Stimulated activated CD8-positive, alpha-beta memory T cell treated with anti-CD3 and anti-CD28 coated beads, Interleukin-2, amount 100 ng/mL, for 1 hour (primary cell): ENCODE measurements at regions not wholly inside any gene's neighbourhood (a gene's known extent, or its start where the extent isn't known, plus 50 kb on each side); places are given as distances from the start of the nearest gene placed in this dataset.

Experiments used
- DNase-seq, 2 donors: peaks; one replicate each; pipeline ENCODE4 v3.0.0-alpha.2; 2020; ENCODE audit warnings: low read depth in 2 of 2

DNA sequence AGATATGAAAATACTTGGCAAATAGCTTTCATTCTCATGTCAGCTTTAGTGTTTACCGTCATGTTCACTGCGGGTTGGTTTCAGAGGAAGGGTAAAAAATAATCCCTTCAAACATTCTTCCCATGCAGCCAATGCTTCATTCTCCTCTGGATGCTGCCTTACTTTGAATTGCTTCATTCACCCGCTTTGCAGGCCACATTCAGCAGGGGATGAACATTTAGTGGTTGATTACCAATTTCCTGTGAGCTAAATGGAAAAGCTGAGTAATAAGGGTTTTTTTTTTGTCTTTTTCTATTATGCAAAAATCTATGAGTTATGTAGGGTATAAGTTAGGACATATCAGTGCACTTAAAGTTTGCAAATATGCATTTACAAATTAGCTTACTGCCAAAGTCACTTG lies 96.3 kb upstream of the MEF2C start:
- no peak for DNase-seq

DNA sequence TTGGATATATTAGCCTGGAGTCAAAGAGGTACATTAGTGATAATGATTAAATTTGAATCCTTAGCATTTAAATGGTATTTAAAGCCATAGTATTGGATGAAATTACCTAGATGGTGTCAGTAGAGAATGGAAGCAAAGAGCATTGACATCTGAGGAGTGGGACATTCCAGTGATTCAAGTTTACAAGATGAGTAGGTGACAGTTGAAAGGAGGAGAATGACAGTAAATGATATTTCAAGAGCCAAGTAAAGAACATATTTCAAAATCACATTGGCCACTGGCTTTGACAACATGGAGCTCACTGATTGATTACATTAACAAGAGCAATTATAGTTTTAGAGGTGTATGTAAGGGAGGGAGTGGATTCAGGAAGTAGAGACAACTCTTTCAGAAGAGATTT lies 93.9 kb upstream of the MEF2C start:
- no peak for DNase-seq

- DNase-seq: no peak
Observed at GRCh38 chr5:88967633-88968585, 84.9 kb upstream of the MEF2C start.

DNA sequence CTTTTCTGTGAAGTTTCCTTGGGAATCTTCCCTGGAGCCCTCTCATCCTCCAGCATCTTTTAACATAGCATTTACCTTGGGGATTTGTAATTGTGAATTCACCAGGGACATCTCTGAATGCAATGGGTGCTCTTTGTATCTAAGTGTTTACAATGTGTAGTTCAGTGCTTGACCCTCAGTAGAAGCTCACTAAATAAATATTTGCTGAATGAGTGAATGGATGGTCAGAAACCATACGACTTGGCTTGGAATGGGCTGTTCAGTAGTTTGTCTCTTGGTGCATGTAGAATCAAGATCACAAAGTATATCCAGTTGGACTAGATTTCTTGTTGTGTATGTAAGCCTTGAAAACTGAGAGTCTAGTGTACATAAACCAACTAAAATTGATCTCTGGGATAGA lies 81.8 kb upstream of the MEF2C start:
- DNase-seq: no peak

- DNase-seq: no peak
Observed at GRCh38 chr5:88957013-88957412, 74.0 kb upstream of the MEF2C start.

DNA sequence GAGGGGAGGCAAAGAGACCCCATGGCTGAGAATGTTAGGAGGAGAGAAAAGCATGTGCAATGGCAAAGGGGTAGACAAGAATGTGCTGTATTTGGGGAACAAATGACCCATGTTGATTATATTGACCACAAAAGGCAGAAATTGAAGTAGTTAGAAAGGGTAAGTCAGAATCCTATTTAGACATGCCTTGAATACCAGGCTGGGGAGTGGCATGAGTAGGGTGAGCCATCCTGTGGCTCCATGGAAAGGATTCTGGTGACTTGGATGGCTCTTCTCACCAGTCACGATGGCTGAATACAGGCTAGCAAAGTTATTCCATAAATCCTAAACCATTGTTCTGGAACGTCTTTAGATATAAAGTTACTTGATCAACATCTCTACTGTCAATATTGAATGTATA lies 73.4 kb upstream of the MEF2C start:
- DNase-seq: no peak

DNA sequence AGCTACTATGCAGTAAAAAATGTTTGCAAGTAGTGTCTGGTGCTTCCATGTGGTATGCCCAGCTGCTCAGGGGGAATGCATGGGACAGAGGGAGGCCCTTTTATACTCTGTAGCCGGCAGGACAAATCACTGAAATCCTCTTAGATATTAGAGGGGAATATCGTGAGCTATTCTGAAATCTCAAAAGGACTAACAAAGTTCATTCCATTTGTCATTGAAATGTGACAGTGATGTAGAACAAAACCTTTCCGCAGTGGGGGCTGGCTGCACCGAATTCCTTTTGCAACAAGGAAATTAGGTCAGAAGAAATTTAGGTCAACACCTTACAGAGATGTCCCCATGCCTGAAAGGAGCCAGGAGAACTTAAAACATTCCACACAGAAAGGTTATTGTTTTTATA lies 72.4 kb upstream of the MEF2C start:
- DNase-seq: no peak

DNA sequence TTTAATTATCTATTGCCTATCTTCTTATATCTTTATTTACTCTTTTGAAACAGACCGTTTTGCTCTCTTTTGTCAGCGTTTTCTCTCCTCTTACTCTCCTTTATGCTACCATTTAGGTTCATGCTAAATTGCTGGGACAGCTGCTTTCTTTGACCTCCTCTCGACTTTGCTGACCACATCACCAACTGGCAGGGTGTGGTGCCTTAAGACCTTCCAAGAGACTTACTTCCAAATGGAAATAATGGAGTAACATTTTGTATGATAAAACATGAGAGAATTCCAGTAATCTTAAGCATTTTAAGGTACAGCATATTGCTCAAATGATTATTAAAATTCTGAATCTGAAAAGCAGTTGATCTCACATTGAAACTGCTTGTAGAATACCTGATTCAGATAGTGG lies 71.5 kb upstream of the MEF2C start:
- DNase-seq: no peak

DNA sequence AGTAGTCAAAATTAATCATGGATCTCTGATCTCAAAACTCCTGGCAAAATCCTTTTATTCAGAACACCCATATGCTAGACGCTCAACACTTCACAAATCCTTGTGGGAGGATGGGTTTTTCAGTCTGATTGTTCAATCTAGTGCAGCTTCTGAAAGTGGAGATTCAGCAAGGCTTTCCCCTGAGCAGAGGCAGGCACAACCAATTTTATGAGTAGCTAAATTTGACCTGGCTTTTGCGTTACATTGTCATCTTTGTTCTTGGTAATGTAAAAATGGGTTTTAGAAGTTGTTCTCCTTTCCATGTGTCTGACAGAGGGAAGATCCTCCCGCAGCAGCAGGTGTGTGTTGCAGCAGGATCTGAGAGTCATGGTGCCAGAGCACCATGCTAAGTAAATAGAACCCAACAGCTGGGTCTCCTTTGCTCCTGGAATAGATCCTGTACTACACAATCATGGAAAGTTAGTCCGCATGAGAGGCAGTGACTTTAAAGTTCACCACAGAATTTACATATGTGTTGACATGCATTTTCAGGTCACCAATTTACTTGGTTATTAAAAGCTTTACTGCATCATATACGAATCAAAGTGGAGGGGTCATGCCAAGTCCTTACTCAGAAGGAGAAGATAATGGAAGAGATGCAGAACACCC lies 70.1 kb upstream of the MEF2C start:
- no peak for DNase-seq

- DNase-seq: no peak
Observed at GRCh38 chr5:88952344-88952743, 69.4 kb upstream of the MEF2C start.

DNA sequence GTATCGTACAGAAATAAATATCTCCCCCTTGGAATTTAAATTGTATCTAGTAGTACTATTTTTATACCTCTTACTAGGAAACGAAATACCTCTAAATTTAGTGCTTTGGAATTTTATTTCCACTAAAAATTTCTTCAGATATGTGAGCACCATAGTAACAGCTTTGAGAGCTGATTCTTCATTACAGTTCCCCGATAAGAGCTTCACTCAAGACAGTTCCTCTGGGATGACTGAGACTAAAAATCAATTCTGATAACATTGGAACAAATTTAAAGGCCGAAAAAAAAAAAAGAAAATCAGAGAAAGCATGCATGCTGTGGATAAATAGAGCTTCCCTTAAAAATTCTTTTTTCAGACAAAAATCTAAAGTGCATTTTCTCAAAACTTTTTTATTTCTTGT lies 68.5 kb upstream of the MEF2C start:
- no peak for DNase-seq

- DNase-seq: no peak
Observed at GRCh38 chr5:88948746-88949600, 66.0 kb upstream of the MEF2C start.

DNA sequence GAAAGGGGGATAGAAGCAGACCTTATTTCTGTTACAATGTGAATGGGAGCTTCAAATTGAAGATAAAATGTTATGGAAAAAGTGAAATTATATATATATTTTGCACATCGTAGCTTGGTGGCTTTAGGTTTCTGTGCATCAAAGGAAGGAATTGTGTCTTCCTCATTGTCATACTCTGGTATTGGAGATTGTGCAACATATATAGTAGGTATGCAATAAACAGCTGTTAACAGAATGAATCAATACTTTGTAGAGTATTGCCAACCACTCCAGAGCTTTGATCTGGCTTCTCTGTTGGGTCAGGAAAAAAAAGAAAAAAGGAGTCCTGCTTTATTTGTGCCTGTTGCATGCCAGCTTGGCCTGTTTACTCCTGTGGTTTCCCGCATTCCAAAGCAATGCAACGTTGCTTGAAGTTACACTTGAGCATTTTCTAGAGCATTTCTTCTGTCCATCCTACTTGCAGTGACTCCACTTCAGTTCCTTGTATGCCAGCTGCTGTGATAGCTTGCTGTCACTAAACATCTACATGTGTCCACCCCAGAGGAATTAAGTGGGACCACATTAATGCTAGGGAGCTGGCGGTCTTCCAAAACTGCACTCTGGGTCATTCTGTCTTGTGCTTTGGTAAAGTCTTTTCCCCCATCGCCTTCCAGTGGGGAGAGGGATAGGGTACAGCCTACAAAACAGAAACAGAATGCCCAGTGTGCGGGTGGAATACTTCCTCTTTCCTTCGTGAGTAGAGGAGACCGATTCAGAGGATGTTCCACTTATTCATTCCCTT lies 62.0 kb upstream of the MEF2C start:
- no peak for DNase-seq

GRCh38 chr5:88941581-88941980 lies 58.6 kb upstream of the MEF2C start:
- no peak for DNase-seq

DNA sequence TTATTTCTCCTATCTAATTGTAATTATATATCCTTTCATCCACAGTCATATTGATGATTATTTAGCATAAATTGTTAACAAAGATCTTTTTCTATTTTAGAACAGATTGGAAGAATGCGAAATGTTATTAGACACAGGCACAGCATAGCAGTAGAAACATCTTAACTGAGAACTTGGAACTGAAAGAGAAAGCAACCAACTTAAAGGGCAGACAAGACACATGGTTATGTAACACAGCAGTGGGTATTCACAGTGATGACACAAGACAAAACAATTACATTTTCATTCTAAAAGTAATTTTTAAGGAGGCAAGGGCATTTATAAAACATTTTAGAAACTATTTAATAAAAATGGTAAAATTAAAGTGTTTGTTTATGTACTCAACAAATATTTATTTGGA lies 57.7 kb upstream of the MEF2C start:
- no peak for DNase-seq

- no peak for DNase-seq
Observed at GRCh38 chr5:88939300-88939699, 56.3 kb upstream of the MEF2C start.

DNA sequence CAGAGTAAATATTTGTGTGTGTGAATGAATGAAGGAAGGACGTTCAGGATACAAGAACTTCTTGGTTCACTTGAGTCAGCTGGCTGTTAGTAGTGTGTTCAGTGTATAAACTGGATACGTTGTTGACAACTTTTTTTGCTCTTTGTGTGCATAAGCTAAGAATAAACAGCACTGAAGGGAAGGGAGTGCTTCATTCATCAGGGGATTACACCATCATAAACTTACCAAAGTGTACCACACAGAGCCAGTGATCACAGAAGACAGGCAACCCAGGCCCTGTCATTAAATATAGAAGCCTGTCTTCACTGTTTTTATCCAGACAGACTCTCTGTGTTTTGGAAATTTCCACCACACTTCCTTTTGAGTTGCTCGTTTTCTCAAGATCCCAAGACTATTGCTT lies 55.5 kb upstream of the MEF2C start:
- no peak for DNase-seq

- no peak for DNase-seq
Observed at GRCh38 chr5:88937406-88937805, 54.4 kb upstream of the MEF2C start.

GRCh38 chr5:88934439-88934838 lies 51.5 kb upstream of the MEF2C start:
- DNase-seq: no peak
